K562 (cell line): ENCODE measurements at regions not wholly inside any gene's neighbourhood (a gene's known extent, or its start where the extent isn't known, plus 50 kb on each side); places are given as distances from the start of the nearest gene placed in this dataset.

Experiments used
- ATAC-seq: fragments of 200-7000 bp; cut with Tn5 transposase; 3 replicates; pipeline ENCODE4 v1.9.1; 2020; ENCODE audit warnings: moderate library complexity
- BruUV-seq: library from RNA; stranded (reverse); fragments of 400-500 nt; replicated peaks from 2 replicates; lab custom pipeline; 2021; lab: Mats Ljungman, UMichigan
- CTCF ChIA-PET: fragments of 300-600 bp; formaldehyde crosslinking; extraction: SDS; loops from one replicate; lab custom pipeline; 2021; ENCODE audit warnings: low intra/inter-chr PET ratio; lab: Yijun Ruan, JAX
- POLR2A ChIA-PET: fragments of 300-600, 350-650 bp; sonication (Branson Sonifier 250); formaldehyde crosslinking; extraction: SDS; loops from one replicate; lab custom pipeline; 2021; ENCODE audit warnings: antibody characterized with exemption, inconsistent platforms; lab: Yijun Ruan, JAX
- DNase-seq, 4 experiments: peaks; one replicate each; pipeline versions ENCODE4 v3.0.0 to v3.0.0-alpha.2; 2011 to 2018; ENCODE audit warnings: low spot score in 3 of 4, mixed read lengths in 3 of 4; ENCODE audit errors: extremely low read depth in 1 of 4
- FAIRE-seq: peaks from 2 replicates; lab custom pipeline; 2011; peaks lifted over from hg19 to GRCh38; lab: Jason Lieb, UNC
- H2AFZ ChIP-seq: 2 replicates; pipeline ENCODE4 v1.6.0; 2011; ENCODE audit warnings: low read depth, low read length, control low read depth, inconsistent platforms
- H3K27ac ChIP-seq: fragments of 200-600 bp; 3 replicates; pipeline ENCODE4 v1.8.0; 2011; ENCODE audit warnings: low read depth, mild to moderate bottlenecking, control low read depth, inconsistent platforms, low read length, moderate library complexity, mixed read lengths; ENCODE audit errors: extremely low read depth
- H3K27me3 ChIP-seq, 2 experiments: fragments of 300-600 bp in 1 of 2; 2 replicates in 1 of 2; 3 replicates in 1 of 2; pipeline versions ENCODE4 v1.6.0 to v1.8.0; 2011; ENCODE audit warnings: inconsistent platforms in 2 of 2, low read length in 2 of 2, mild to moderate bottlenecking in 1 of 2, mixed read lengths in 1 of 2, moderate library complexity in 1 of 2; ENCODE audit not compliant: control insufficient read depth in 2 of 2, insufficient read depth in 2 of 2
- H3K36me3 ChIP-seq: fragments of 300-600 bp; 3 replicates; pipeline ENCODE4 v1.8.0; 2011; ENCODE audit warnings: mild to moderate bottlenecking, low read length, inconsistent platforms; ENCODE audit not compliant: control insufficient read depth, insufficient read depth
- H3K4me1 ChIP-seq, 2 experiments: fragments of 200-600 bp in 1 of 2; replicated peaks in 1 of 2; 2 replicates in 1 of 2; 3 replicates in 1 of 2; pipeline versions ENCODE4 v1.5.1 to v1.8.0; 2011; ENCODE audit warnings: inconsistent platforms in 2 of 2, low read length in 2 of 2, mild to moderate bottlenecking in 1 of 2, mixed read lengths in 1 of 2, moderate library complexity in 1 of 2; ENCODE audit not compliant: control insufficient read depth in 2 of 2, insufficient read depth in 2 of 2
- H3K4me2 ChIP-seq: 2 replicates; pipeline ENCODE4 v1.6.1; 2011; ENCODE audit warnings: low read length, control low read depth, inconsistent platforms, mixed read lengths; ENCODE audit not compliant: insufficient read depth
- H3K4me3 ChIP-seq: fragments of 200-600 bp; sonication (generic), shearing (Covaris generic); 2 replicates; pipeline ENCODE4 v1.5.1; 2016; ENCODE audit warnings: control low read depth, inconsistent platforms
- H3K79me2 ChIP-seq: fragments of 200-600 bp; 3 replicates; pipeline ENCODE4 v1.8.0; 2011; ENCODE audit warnings: low read length, inconsistent platforms; ENCODE audit not compliant: control insufficient read depth, insufficient read depth
- H3K9ac ChIP-seq, 2 experiments: 2 replicates each; pipeline versions ENCODE4 v1.6.0 to v1.6.1; 2011; ENCODE audit warnings: low read depth in 2 of 2, low read length in 2 of 2, control low read depth in 1 of 2, inconsistent platforms in 1 of 2, mild to moderate bottlenecking in 1 of 2, mixed read lengths in 1 of 2; ENCODE audit not compliant: insufficient read depth in 1 of 2
- H3K9me1 ChIP-seq: one replicate; pipeline ENCODE4 v1.6.0; 2011; ENCODE audit warnings: inconsistent platforms, mild to moderate bottlenecking, low read length, moderate library complexity; ENCODE audit not compliant: control insufficient read depth, insufficient read depth
- H3K9me3 ChIP-seq: replicated peaks from 2 replicates; pipeline ENCODE4 v1.5.1; 2011; ENCODE audit warnings: low read depth, low read length, inconsistent platforms; ENCODE audit not compliant: control insufficient read depth, insufficient read depth
- H4K20me1 ChIP-seq: replicated peaks from 2 replicates; pipeline ENCODE4 v1.6.1; 2011; ENCODE audit warnings: low read length, inconsistent platforms, mixed read lengths; ENCODE audit not compliant: control insufficient read depth, insufficient read depth
- HOXB6 ChIP-seq: fragments of 250-450 bp; sonication (Bioruptor Pico); IDR thresholded peaks from 2 replicates; pipeline ENCODE4 v1.5.1; 2022; ENCODE audit warnings: mild to moderate bottlenecking, borderline replicate concordance
- RBBP5 ChIP-seq: fragments of 200-600 bp; sonication (generic); IDR thresholded peaks from 2 replicates; pipeline ENCODE4 v1.6.1; 2012; ENCODE audit warnings: borderline replicate concordance, mild to moderate bottlenecking, low read length, control low read depth, inconsistent platforms; ENCODE audit not compliant: insufficient read depth, poor library complexity, severe bottlenecking
- TEAD2 ChIP-seq: fragments of 450-650 bp; IDR thresholded peaks from 2 replicates; pipeline ENCODE4 v1.6.1; 2016; ENCODE audit warnings: missing genetic modification characterization, control low read depth, missing compliant biosample characterization
- WGBS: fragments of 100-300 bp; shearing (Covaris generic); methylation state at CpG from one replicate; pipeline ENCODE4 v1.1.6; 2016; ENCODE audit warnings: low coverage, mixed read lengths; ENCODE audit not compliant: insufficient coverage; ENCODE audit errors: missing lambda C conversion rate; 5-methylcytosine and 5-hydroxymethylcytosine counted together
- in situ Hi-C: fragments of 300-500 bp; cut with MboI; formaldehyde crosslinking; loops from 4 replicates; pipeline ENCODE4 v1.15.0; 2018; ENCODE audit warnings: inconsistent platforms, mixed read lengths
- intact Hi-C: fragments of 100-400 bp; cut with micrococcal nuclease; formaldehyde crosslinking; loops from 2 replicates; pipeline ENCODE4 v1.14.2; 2022
- TF ChIP-seq, protein P1 (sequence below): fragments of 200-600 bp; sonication (generic); IDR thresholded peaks from one replicate; pipeline ENCODE4 v1.6.1; 2012; ENCODE audit warnings: mild to moderate bottlenecking, low read depth, low read length, inconsistent platforms

DNA sequence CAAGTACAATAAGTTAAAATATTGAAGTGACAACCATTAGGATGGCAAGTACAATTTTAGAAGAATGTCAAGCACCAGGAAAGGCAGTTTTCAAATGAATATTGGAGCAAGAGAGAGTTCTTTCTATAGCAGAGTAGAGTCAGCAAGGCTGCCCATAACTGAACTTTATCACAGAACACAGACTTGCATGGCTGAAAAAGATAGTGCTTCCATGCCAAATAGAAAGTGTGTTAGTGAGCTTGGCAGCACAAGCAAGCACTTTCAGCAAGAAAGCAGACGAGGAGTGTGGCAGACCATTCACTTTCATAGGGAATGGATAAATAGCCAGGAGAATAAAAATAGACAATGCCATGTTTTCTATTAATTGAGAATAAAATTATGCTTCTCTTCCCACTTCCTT is 647.0 kb upstream of the MGAT4C start:
- Histone ChIP-seq H3K9ac (no peak overlapping the region), H4K20me1 (no peaks in the 10 kb centered on the region), H3K9me1 (no peaks in the 10 kb centered on the region), H3K36me3 (no peaks in the 10 kb centered on the region), H3K9me3 (0 out of 2 replicates have a peak, but pooled peaks cover 1% of the 10 kb centered on the region), H3K27ac (no peak overlapping the region), H3K27me3 (no peaks in the 10 kb centered on the region), H3K4me2 (no peak overlapping the region), H3K79me2 (no peaks in the 10 kb centered on the region), H2AFZ (no peak overlapping the region), H3K4me3 (no peak overlapping the region), H3K4me1 (no peaks in the 10 kb centered on the region)
- intact Hi-C loops, result no loop called here
- CTCF ChIA-PET, result no interaction called here
- FAIRE-seq (no peak), DNase-seq (no peak), ATAC-seq (no peak)
- in situ Hi-C loops, result no loop called here
- BruUV-seq, result no TSS peak
- POLR2A ChIA-PET, result interaction anchor here (0.7 kb wide), 1 partner anchor 887 kb away, joined by 3 read pairs; no protein-coding TSS in a partner anchor
- no peak for TF ChIP-seq TEAD2 (tag)
- 0% methylated on average over 1 of the region's 1 CpG for WGBS

- no peaks in the 10 kb centered on the region for H3K36me3 ChIP-seq
- no peaks in the 10 kb centered on the region for H3K27me3 ChIP-seq
- no peak overlapping the region for H2AFZ ChIP-seq
- no peaks in the 10 kb centered on the region for H3K4me1 ChIP-seq
- H3K4me3 ChIP-seq, result no peak overlapping the region
- no TSS peak for BruUV-seq
- WGBS, result 2% methylated on average over 3 of the region's 3 CpGs
- FAIRE-seq, result no peak
- no peaks in the 10 kb centered on the region for H3K79me2 ChIP-seq
- no peak overlapping the region for H3K4me2 ChIP-seq
- H3K9me1 ChIP-seq, result no peaks in the 10 kb centered on the region
- ATAC-seq, result no peak
- no peaks in the 10 kb centered on the region for H3K9me3 ChIP-seq
- in situ Hi-C loops (no loop called here), intact Hi-C loops (loop anchor here (2.0 kb wide), 1 partner anchor 14 kb away; no protein-coding TSS in a partner anchor)
- CTCF ChIA-PET, result no interaction called here
- no peak for DNase-seq
- no peak overlapping the region for H3K27ac ChIP-seq
- POLR2A ChIA-PET, result no interaction called here
- H4K20me1 ChIP-seq, result no peaks in the 10 kb centered on the region
- H3K9ac ChIP-seq, result no peak overlapping the region
- TF ChIP-seq, protein P1, sequence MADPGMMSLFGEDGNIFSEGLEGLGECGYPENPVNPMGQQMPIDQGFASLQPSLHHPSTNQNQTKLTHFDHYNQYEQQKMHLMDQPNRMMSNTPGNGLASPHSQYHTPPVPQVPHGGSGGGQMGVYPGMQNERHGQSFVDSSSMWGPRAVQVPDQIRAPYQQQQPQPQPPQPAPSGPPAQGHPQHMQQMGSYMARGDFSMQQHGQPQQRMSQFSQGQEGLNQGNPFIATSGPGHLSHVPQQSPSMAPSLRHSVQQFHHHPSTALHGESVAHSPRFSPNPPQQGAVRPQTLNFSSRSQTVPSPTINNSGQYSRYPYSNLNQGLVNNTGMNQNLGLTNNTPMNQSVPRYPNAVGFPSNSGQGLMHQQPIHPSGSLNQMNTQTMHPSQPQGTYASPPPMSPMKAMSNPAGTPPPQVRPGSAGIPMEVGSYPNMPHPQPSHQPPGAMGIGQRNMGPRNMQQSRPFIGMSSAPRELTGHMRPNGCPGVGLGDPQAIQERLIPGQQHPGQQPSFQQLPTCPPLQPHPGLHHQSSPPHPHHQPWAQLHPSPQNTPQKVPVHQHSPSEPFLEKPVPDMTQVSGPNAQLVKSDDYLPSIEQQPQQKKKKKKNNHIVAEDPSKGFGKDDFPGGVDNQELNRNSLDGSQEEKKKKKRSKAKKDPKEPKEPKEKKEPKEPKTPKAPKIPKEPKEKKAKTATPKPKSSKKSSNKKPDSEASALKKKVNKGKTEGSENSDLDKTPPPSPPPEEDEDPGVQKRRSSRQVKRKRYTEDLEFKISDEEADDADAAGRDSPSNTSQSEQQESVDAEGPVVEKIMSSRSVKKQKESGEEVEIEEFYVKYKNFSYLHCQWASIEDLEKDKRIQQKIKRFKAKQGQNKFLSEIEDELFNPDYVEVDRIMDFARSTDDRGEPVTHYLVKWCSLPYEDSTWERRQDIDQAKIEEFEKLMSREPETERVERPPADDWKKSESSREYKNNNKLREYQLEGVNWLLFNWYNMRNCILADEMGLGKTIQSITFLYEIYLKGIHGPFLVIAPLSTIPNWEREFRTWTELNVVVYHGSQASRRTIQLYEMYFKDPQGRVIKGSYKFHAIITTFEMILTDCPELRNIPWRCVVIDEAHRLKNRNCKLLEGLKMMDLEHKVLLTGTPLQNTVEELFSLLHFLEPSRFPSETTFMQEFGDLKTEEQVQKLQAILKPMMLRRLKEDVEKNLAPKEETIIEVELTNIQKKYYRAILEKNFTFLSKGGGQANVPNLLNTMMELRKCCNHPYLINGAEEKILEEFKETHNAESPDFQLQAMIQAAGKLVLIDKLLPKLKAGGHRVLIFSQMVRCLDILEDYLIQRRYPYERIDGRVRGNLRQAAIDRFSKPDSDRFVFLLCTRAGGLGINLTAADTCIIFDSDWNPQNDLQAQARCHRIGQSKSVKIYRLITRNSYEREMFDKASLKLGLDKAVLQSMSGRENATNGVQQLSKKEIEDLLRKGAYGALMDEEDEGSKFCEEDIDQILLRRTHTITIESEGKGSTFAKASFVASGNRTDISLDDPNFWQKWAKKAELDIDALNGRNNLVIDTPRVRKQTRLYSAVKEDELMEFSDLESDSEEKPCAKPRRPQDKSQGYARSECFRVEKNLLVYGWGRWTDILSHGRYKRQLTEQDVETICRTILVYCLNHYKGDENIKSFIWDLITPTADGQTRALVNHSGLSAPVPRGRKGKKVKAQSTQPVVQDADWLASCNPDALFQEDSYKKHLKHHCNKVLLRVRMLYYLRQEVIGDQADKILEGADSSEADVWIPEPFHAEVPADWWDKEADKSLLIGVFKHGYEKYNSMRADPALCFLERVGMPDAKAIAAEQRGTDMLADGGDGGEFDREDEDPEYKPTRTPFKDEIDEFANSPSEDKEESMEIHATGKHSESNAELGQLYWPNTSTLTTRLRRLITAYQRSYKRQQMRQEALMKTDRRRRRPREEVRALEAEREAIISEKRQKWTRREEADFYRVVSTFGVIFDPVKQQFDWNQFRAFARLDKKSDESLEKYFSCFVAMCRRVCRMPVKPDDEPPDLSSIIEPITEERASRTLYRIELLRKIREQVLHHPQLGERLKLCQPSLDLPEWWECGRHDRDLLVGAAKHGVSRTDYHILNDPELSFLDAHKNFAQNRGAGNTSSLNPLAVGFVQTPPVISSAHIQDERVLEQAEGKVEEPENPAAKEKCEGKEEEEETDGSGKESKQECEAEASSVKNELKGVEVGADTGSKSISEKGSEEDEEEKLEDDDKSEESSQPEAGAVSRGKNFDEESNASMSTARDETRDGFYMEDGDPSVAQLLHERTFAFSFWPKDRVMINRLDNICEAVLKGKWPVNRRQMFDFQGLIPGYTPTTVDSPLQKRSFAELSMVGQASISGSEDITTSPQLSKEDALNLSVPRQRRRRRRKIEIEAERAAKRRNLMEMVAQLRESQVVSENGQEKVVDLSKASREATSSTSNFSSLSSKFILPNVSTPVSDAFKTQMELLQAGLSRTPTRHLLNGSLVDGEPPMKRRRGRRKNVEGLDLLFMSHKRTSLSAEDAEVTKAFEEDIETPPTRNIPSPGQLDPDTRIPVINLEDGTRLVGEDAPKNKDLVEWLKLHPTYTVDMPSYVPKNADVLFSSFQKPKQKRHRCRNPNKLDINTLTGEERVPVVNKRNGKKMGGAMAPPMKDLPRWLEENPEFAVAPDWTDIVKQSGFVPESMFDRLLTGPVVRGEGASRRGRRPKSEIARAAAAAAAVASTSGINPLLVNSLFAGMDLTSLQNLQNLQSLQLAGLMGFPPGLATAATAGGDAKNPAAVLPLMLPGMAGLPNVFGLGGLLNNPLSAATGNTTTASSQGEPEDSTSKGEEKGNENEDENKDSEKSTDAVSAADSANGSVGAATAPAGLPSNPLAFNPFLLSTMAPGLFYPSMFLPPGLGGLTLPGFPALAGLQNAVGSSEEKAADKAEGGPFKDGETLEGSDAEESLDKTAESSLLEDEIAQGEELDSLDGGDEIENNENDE, result no peak
- TF ChIP-seq HOXB6 (no peak), RBBP5 (no peak)
Measured at GRCh38 chr12:86860776-86861175, 604.6 kb upstream of the MGAT4C start.
